ENCODE measurements at regions not wholly inside any gene's neighbourhood (a gene's known extent, or its start where the extent isn't known, plus 50 kb on each side); places are given as distances from the start of the nearest gene placed in this dataset.

- peaks cover 4 to 22% (median 17%) of the 10 kb centered on the region in 9 donors for H3K9me3 Mint-ChIP-seq
- H3K27ac Mint-ChIP-seq: no peak overlapping the region
- no peaks in the 10 kb centered on the region for H3K4me1 Mint-ChIP-seq
- DNase-seq (no peak), ATAC-seq (no peak)
- no peak overlapping the region for H3K4me3 Mint-ChIP-seq
- POLR2A ChIA-PET: no interaction called here
- H3K27me3 Mint-ChIP-seq: peaks cover 3 to 15% (median 5%) of the 10 kb centered on the region in 5 donors
- peaks cover 0 to 17% (median 0%) of the 10 kb centered on the region in 3 donors for H3K36me3 Mint-ChIP-seq
These were observed 202.6 kb downstream of the CD109 start for GRCh38 chr6:73898599-73898998.

- Mint-ChIP-seq H3K27me3 (peaks cover 0 to 7% (median 2%) of the 10 kb centered on the region in 5 donors), H3K4me3 (no peak overlapping the region), H3K9me3 (peaks cover 0 to 26% (median 0%) of the 10 kb centered on the region in 9 donors), H3K36me3 (no peaks in the 10 kb centered on the region), H3K4me1 (no peaks in the 10 kb centered on the region), H3K27ac (no peak overlapping the region)
- no peak for ATAC-seq
- no peak for DNase-seq
- POLR2A ChIA-PET: no interaction called here
These were observed 197.7 kb downstream of the CD109 start for GRCh38 chr6:73893696-73894095.

GRCh38 chr6:73888050-73888449 is 192.0 kb downstream of the CD109 start:
- H3K27ac Mint-ChIP-seq: no peak overlapping the region
- no peak for DNase-seq
- POLR2A ChIA-PET: no interaction called here
- ATAC-seq: no peak
- H3K36me3 Mint-ChIP-seq: no peaks in the 10 kb centered on the region
- H3K4me1 Mint-ChIP-seq: peaks cover 0 to 9% (median 2%) of the 10 kb centered on the region in 4 donors
- peaks cover 0 to 2% (median 0%) of the 10 kb centered on the region in 5 donors for H3K27me3 Mint-ChIP-seq
- H3K4me3 Mint-ChIP-seq: no peak overlapping the region
- H3K9me3 Mint-ChIP-seq: peaks cover 0 to 21% (median 0%) of the 10 kb centered on the region in 9 donors

GRCh38 chr6:73885393-73885792 is 189.4 kb downstream of the CD109 start:
- no peak for ATAC-seq
- POLR2A ChIA-PET: no interaction called here
- H3K36me3 Mint-ChIP-seq: no peaks in the 10 kb centered on the region
- no peak overlapping the region for H3K4me3 Mint-ChIP-seq
- DNase-seq: no peak
- H3K4me1 Mint-ChIP-seq: peaks cover 0 to 9% (median 2%) of the 10 kb centered on the region in 4 donors
- H3K27ac Mint-ChIP-seq: no peak overlapping the region
- H3K9me3 Mint-ChIP-seq: peaks cover 0 to 3% (median 0%) of the 10 kb centered on the region in 9 donors
- H3K27me3 Mint-ChIP-seq: peaks cover 0 to 6% (median 0%) of the 10 kb centered on the region in 5 donors

- H3K27ac Mint-ChIP-seq: no peak overlapping the region
- H3K4me3 Mint-ChIP-seq: no peak overlapping the region
- peaks cover 0 to 6% (median 0%) of the 10 kb centered on the region in 5 donors for H3K27me3 Mint-ChIP-seq
- H3K36me3 Mint-ChIP-seq: no peaks in the 10 kb centered on the region
- H3K4me1 Mint-ChIP-seq: peaks cover 0 to 9% (median 2%) of the 10 kb centered on the region in 4 donors
- ATAC-seq: no peak
- no peak for DNase-seq
- POLR2A ChIA-PET: no interaction called here
- H3K9me3 Mint-ChIP-seq: peaks cover 0 to 3% (median 0%) of the 10 kb centered on the region in 9 donors
These were observed 188.5 kb downstream of the CD109 start for GRCh38 chr6:73884540-73884939.

GRCh38 chr6:73879501-73880293 is 183.7 kb downstream of the CD109 start:
- no peaks in the 10 kb centered on the region for H3K36me3 Mint-ChIP-seq
- H3K4me1 Mint-ChIP-seq: peaks cover 0 to under 1% (median 0%) of the 10 kb centered on the region in 4 donors
- H3K27ac Mint-ChIP-seq: no peak overlapping the region
- H3K4me3 Mint-ChIP-seq: no peak overlapping the region
- POLR2A ChIA-PET: no interaction called here
- peaks cover under 1 to 9% (median 2%) of the 10 kb centered on the region in 5 donors for H3K27me3 Mint-ChIP-seq
- ATAC-seq (no peak), DNase-seq (no peak)
- peaks cover 0 to 4% (median 0%) of the 10 kb centered on the region in 9 donors for H3K9me3 Mint-ChIP-seq

GRCh38 chr6:73878403-73878802 is 182.4 kb downstream of the CD109 start:
- DNase-seq: no peak
- Mint-ChIP-seq H3K36me3 (no peaks in the 10 kb centered on the region), H3K27me3 (peaks cover 1 to 16% (median 3%) of the 10 kb centered on the region in 5 donors), H3K27ac (no peak overlapping the region), H3K4me1 (peaks cover 0 to 3% (median 0%) of the 10 kb centered on the region in 4 donors), H3K4me3 (no peak overlapping the region), H3K9me3 (peaks cover 0 to 10% (median 0%) of the 10 kb centered on the region in 9 donors)
- ATAC-seq: no peak
- POLR2A ChIA-PET: no interaction called here
